HL-60 (cell line): ENCODE measurements at regions not wholly inside any gene's neighbourhood (a gene's known extent, or its start where the extent isn't known, plus 50 kb on each side); places are given as distances from the start of the nearest gene placed in this dataset.
"Not testable (repeated sequence)": the region's sequence is repeated elsewhere in the genome, so short reads cannot be mapped to it uniquely, and the experiment has no call there.

Source experiments
- DNase-seq, 2 experiments: peaks; one replicate each; pipeline ENCODE4 v3.0.0-alpha.2; 2010 to 2020; ENCODE audit warnings: low read depth in 1 of 2, low spot score in 1 of 2
- H3K27ac ChIP-seq: fragments of 250-450 bp; sonication (Bioruptor Pico); replicated peaks from 2 replicates; pipeline ENCODE4 v1.5.1; 2020; ENCODE audit warnings: mild to moderate bottlenecking, moderate library complexity
- H3K27me3 ChIP-seq: fragments of 250-450 bp; sonication (Bioruptor Pico); 2 replicates; pipeline ENCODE4 v1.5.1; 2021; ENCODE audit warnings: mild to moderate bottlenecking, moderate library complexity; ENCODE audit not compliant: insufficient read depth, poor library complexity, severe bottlenecking
- H3K4me3 ChIP-seq: replicated peaks from 2 replicates; pipeline ENCODE4 v1.5.1; 2011; ENCODE audit warnings: mild to moderate bottlenecking, control low read depth, low read length; ENCODE audit not compliant: insufficient read depth
- CTCF ChIP-seq: IDR thresholded peaks from one replicate; pipeline ENCODE4 v1.5.1; 2011; ENCODE audit warnings: low read length, control low read depth, inconsistent platforms; ENCODE audit not compliant: insufficient read depth
- GABPA ChIP-seq: IDR thresholded peaks from 2 replicates; pipeline ENCODE4 v1.6.1; 2012; ENCODE audit warnings: low read depth
- POLR2AphosphoS5 ChIP-seq: IDR thresholded peaks from 2 replicates; pipeline ENCODE4 v1.6.1; 2012; ENCODE audit warnings: low read depth
- REST ChIP-seq: IDR thresholded peaks from 2 replicates; pipeline ENCODE4 v1.6.1; 2012; ENCODE audit warnings: low read depth; ENCODE audit not compliant: insufficient replicate concordance
- SPI1 ChIP-seq: IDR thresholded peaks from 2 replicates; pipeline ENCODE4 v1.6.1; 2012; ENCODE audit warnings: low read depth, mild to moderate bottlenecking, borderline replicate concordance

GRCh38 chr4:59772641-59773139 lies 1427.4 kb upstream of the ADGRL3 start:
- no peak overlapping the region for H3K4me3 ChIP-seq
- no peak for TF ChIP-seq REST
- TF ChIP-seq POLR2AphosphoS5: no peak
- no peak for TF ChIP-seq SPI1
- TF ChIP-seq GABPA: no peak
- no peak for DNase-seq
- no peaks in the 10 kb centered on the region for H3K27me3 ChIP-seq
- no peak overlapping the region for H3K27ac ChIP-seq

- not testable (repeated sequence) for H3K27me3 ChIP-seq
Measured at GRCh38 chr4:59780271-59780670, 1419.9 kb upstream of the ADGRL3 start.

GRCh38 chr4:59805176-59805575 lies 1395.0 kb upstream of the ADGRL3 start:
- TF ChIP-seq CTCF (no peak), REST (no peak), GABPA (no peak), POLR2AphosphoS5 (no peak), SPI1 (no peak)
- Histone ChIP-seq H3K4me3 (no peak overlapping the region), H3K27me3 (no peaks in the 10 kb centered on the region), H3K27ac (no peak overlapping the region)
- DNase-seq: no peak

More at GRCh38 chr4:59780271-59780670, 1419.9 kb upstream of the ADGRL3 start:
- H3K4me3 ChIP-seq, H3K27ac ChIP-seq, DNase-seq: not testable (repeated sequence)

- no peaks in the 10 kb centered on the region for H3K27me3 ChIP-seq
- H3K4me3 ChIP-seq: no peak overlapping the region
- no peak for DNase-seq
- no peak overlapping the region for H3K27ac ChIP-seq
- TF ChIP-seq POLR2AphosphoS5 (no peak), GABPA (no peak), REST (no peak), CTCF (no peak), SPI1 (no peak)
Measured at GRCh38 chr4:59814402-59815010, 1385.6 kb upstream of the ADGRL3 start.
